ENCODE measurements at regions not wholly inside any gene's neighbourhood (a gene's known extent, or its start where the extent isn't known, plus 50 kb on each side); places are given as distances from the start of the nearest gene placed in this dataset.

GRCh38 chr14:98962118-98962517 is 309.9 kb downstream of the BCL11B start:
- H3K27ac ChIP-seq (ENCODE audit: low read length), result no peak overlapping the region

GRCh38 chr14:98963610-98964009 is 308.4 kb downstream of the BCL11B start:
- Histone ChIP-seq H3K27me3 (ENCODE audit: control insufficient read depth, insufficient read depth, low read length) (peaks cover 11% of the 10 kb centered on the region), H3K27ac (ENCODE audit: low read length) (no peak overlapping the region), H3K9me3 (ENCODE audit: control insufficient read depth, low read depth, low read length) (no peaks in the 10 kb centered on the region), H3K4me1 (ENCODE audit: control insufficient read depth, insufficient read depth, low read length) (no peaks in the 10 kb centered on the region), H3K4me3 (ENCODE audit: low read length) (no peak overlapping the region), H3K36me3 (ENCODE audit: control insufficient read depth, insufficient read depth, low read length) (no peaks in the 10 kb centered on the region)
- WGBS (ENCODE audit: insufficient coverage, low lambda C conversion rate), result no CpG with 5 or more reads among the region's 2 CpGs
- DNase-seq, result no peak

More at GRCh38 chr14:98962118-98962517, 309.9 kb downstream of the BCL11B start:
- H3K36me3 ChIP-seq (ENCODE audit: control insufficient read depth, insufficient read depth, low read length), result no peaks in the 10 kb centered on the region
- H3K4me3 ChIP-seq (ENCODE audit: low read length), result no peak overlapping the region
- H3K4me1 ChIP-seq (ENCODE audit: control insufficient read depth, insufficient read depth, low read length), result no peaks in the 10 kb centered on the region
- H3K9me3 ChIP-seq (ENCODE audit: control insufficient read depth, low read depth, low read length), result no peaks in the 10 kb centered on the region
- DNase-seq, result no peak
- no CpG with 5 or more reads among the region's 12 CpGs for WGBS (ENCODE audit: insufficient coverage, low lambda C conversion rate)
- H3K27me3 ChIP-seq (ENCODE audit: control insufficient read depth, insufficient read depth, low read length), result peaks cover 17% of the 10 kb centered on the region

GRCh38 chr14:98964171-98964570 is 307.8 kb downstream of the BCL11B start:
- Histone ChIP-seq H3K36me3 (ENCODE audit: control insufficient read depth, insufficient read depth, low read length) (no peaks in the 10 kb centered on the region), H3K27me3 (ENCODE audit: control insufficient read depth, insufficient read depth, low read length) (peaks cover 11% of the 10 kb centered on the region), H3K9me3 (ENCODE audit: control insufficient read depth, low read depth, low read length) (no peaks in the 10 kb centered on the region), H3K27ac (ENCODE audit: low read length) (no peak overlapping the region), H3K4me1 (ENCODE audit: control insufficient read depth, insufficient read depth, low read length) (no peaks in the 10 kb centered on the region), H3K4me3 (ENCODE audit: low read length) (no peak overlapping the region)
- no CpG with 5 or more reads among the region's 7 CpGs for WGBS (ENCODE audit: insufficient coverage, low lambda C conversion rate)
- DNase-seq, result no peak

- Histone ChIP-seq H3K27ac (ENCODE audit: low read length) (no peak overlapping the region), H3K27me3 (ENCODE audit: control insufficient read depth, insufficient read depth, low read length) (peaks cover 11% of the 10 kb centered on the region), H3K9me3 (ENCODE audit: control insufficient read depth, low read depth, low read length) (no peaks in the 10 kb centered on the region), H3K36me3 (ENCODE audit: control insufficient read depth, insufficient read depth, low read length) (no peaks in the 10 kb centered on the region), H3K4me1 (ENCODE audit: control insufficient read depth, insufficient read depth, low read length) (no peaks in the 10 kb centered on the region), H3K4me3 (ENCODE audit: low read length) (no peak overlapping the region)
- DNase-seq, result no peak
- WGBS (ENCODE audit: insufficient coverage, low lambda C conversion rate), result no CpG with 5 or more reads among the region's 5 CpGs
Measured at GRCh38 chr14:98965076-98965475, 306.9 kb downstream of the BCL11B start.

GRCh38 chr14:98966016-98966415 is 306.0 kb downstream of the BCL11B start:
- Histone ChIP-seq H3K27me3 (ENCODE audit: control insufficient read depth, insufficient read depth, low read length) (peaks cover 11% of the 10 kb centered on the region), H3K36me3 (ENCODE audit: control insufficient read depth, insufficient read depth, low read length) (no peaks in the 10 kb centered on the region), H3K4me1 (ENCODE audit: control insufficient read depth, insufficient read depth, low read length) (no peaks in the 10 kb centered on the region), H3K27ac (ENCODE audit: low read length) (no peak overlapping the region), H3K4me3 (ENCODE audit: low read length) (no peak overlapping the region), H3K9me3 (ENCODE audit: control insufficient read depth, low read depth, low read length) (no peaks in the 10 kb centered on the region)
- WGBS (ENCODE audit: insufficient coverage, low lambda C conversion rate), result no CpG with 5 or more reads among the region's 3 CpGs
- DNase-seq, result no peak

DNA sequence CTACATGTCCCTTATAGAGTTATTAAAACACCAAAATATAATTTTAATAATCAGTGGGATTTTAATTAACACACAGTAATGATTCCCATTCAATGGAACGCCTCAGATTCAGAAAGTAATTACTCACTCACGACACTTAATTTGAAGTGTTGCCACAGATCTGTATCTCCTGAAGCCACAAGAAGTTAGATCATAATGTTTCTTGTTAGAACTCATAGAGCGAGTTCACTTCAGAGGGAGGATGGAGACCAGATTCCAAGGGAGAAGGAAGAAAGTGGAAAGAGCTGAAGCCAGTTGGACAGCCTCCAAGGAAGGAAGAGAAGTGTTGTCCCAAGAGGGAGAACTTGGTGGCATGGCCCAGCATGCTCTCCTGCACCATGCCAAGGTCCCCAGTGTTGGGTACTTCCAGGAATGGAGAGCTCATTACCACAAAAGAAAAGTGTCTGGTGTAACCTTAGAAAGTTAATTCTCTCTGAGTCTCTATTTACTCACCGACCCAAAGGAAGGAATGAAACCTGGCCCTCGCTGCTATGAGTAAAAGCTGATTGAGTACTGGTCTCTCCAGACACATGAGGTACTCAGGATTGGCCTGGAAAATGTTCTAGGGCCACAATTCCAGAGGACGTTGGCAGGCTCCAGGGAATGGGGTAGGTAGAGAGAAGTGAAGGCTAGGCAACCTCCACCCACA is 305.4 kb downstream of the BCL11B start:
- H3K27ac ChIP-seq (ENCODE audit: low read length), result no peak overlapping the region
- whole genome bisulfite sequencing (ENCODE audit: insufficient coverage, low lambda C conversion rate), result 100% methylated on average over 1 of the region's 6 CpGs
- H3K4me3 ChIP-seq (ENCODE audit: low read length), result no peak overlapping the region
- H3K4me1 ChIP-seq (ENCODE audit: control insufficient read depth, insufficient read depth, low read length), result no peaks in the 10 kb centered on the region
- peaks cover 11% of the 10 kb centered on the region for H3K27me3 ChIP-seq (ENCODE audit: control insufficient read depth, insufficient read depth, low read length)
- H3K9me3 ChIP-seq (ENCODE audit: control insufficient read depth, low read depth, low read length), result no peaks in the 10 kb centered on the region
- no peaks in the 10 kb centered on the region for H3K36me3 ChIP-seq (ENCODE audit: control insufficient read depth, insufficient read depth, low read length)
- DNase-seq, result no peak

DNA sequence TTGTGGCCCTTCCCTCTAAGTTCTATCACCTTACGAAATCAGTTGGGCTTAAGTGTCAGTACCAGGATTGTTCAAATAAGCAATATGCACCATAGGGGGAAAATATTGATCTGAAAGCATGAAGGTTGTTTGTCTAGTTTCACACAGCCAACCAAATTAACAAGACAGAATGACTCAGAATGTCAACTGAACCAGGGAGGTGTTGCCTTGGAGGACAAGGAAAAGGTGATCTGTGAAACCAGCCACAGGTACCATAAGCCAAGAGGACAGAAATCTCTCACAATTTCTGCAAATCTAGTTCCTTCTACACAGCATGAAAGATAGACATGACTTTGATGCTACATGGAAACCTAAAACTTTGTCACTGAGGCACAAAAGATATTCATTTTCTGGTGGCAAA is 297.9 kb downstream of the BCL11B start:
- DNase-seq, result no peak
- WGBS (ENCODE audit: insufficient coverage, low lambda C conversion rate), result no CpG with 5 or more reads among the region's 1 CpG
- Histone ChIP-seq H3K4me3 (ENCODE audit: low read length) (no peak overlapping the region), H3K36me3 (ENCODE audit: control insufficient read depth, insufficient read depth, low read length) (no peaks in the 10 kb centered on the region), H3K9me3 (ENCODE audit: control insufficient read depth, low read depth, low read length) (no peaks in the 10 kb centered on the region), H3K27me3 (ENCODE audit: control insufficient read depth, insufficient read depth, low read length) (no peaks in the 10 kb centered on the region), H3K27ac (ENCODE audit: low read length) (no peak overlapping the region), H3K4me1 (ENCODE audit: control insufficient read depth, insufficient read depth, low read length) (no peaks in the 10 kb centered on the region)

- Histone ChIP-seq H3K4me1 (ENCODE audit: control insufficient read depth, insufficient read depth, low read length) (no peaks in the 10 kb centered on the region), H3K27me3 (ENCODE audit: control insufficient read depth, insufficient read depth, low read length) (no peaks in the 10 kb centered on the region), H3K36me3 (ENCODE audit: control insufficient read depth, insufficient read depth, low read length) (no peaks in the 10 kb centered on the region), H3K27ac (ENCODE audit: low read length) (no peak overlapping the region), H3K4me3 (ENCODE audit: low read length) (no peak overlapping the region), H3K9me3 (ENCODE audit: control insufficient read depth, low read depth, low read length) (no peaks in the 10 kb centered on the region)
- WGBS (ENCODE audit: insufficient coverage, low lambda C conversion rate), result no CpG with 5 or more reads among the region's 3 CpGs
- no peak for DNase-seq
Measured at GRCh38 chr14:98976271-98976670, 295.7 kb downstream of the BCL11B start.

- Histone ChIP-seq H3K27me3 (ENCODE audit: control insufficient read depth, insufficient read depth, low read length) (no peaks in the 10 kb centered on the region), H3K4me1 (ENCODE audit: control insufficient read depth, insufficient read depth, low read length) (no peaks in the 10 kb centered on the region), H3K9me3 (ENCODE audit: control insufficient read depth, low read depth, low read length) (no peaks in the 10 kb centered on the region), H3K4me3 (ENCODE audit: low read length) (no peak overlapping the region), H3K27ac (ENCODE audit: low read length) (no peak overlapping the region), H3K36me3 (ENCODE audit: control insufficient read depth, insufficient read depth, low read length) (no peaks in the 10 kb centered on the region)
- no peak for DNase-seq
Measured at GRCh38 chr14:98977451-98977850, 294.5 kb downstream of the BCL11B start.

GRCh38 chr14:98982986-98983385 is 289.0 kb downstream of the BCL11B start:
- H3K27me3 ChIP-seq (ENCODE audit: control insufficient read depth, insufficient read depth, low read length), result no peaks in the 10 kb centered on the region
- 100% methylated on average over 1 of the region's 8 CpGs for WGBS (ENCODE audit: insufficient coverage, low lambda C conversion rate)
- DNase-seq, result no peak
- no peak overlapping the region for H3K27ac ChIP-seq (ENCODE audit: low read length)
- H3K4me1 ChIP-seq (ENCODE audit: control insufficient read depth, insufficient read depth, low read length), result no peaks in the 10 kb centered on the region
- no peak overlapping the region for H3K4me3 ChIP-seq (ENCODE audit: low read length)
- H3K36me3 ChIP-seq (ENCODE audit: control insufficient read depth, insufficient read depth, low read length), result no peaks in the 10 kb centered on the region
- H3K9me3 ChIP-seq (ENCODE audit: control insufficient read depth, low read depth, low read length), result no peaks in the 10 kb centered on the region

DNA sequence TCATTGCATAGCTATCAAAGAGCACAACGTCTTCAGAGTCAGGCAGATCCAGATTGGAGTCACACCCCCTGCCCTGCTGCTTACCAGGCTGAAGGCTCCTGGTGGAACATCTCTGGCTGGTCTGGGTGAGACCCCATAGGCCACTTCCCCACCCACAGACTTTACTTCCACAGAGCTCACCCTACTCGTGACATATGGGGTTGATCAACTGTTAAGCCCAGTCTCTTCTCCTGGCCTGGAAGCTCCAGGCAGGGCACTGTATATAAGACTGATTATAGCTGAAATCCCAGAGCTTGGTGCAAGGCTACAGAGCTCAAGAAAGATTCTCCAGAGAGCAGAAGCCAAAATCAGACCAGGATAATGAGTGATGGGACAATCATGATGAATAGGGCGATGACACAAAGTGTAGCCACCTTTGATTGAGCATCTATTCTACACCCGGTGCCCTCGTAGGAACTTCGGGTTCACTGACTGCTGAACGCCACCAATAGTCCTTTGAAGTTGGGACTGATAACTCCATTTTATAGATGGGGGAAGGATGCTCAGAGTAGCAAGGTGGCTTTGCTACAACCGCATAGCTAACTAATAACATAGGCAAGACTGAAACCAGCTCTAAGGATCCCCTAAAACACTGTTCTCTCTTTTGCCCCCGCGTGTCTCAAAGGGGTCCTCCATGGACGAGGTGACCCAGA is 287.8 kb downstream of the BCL11B start:
- Histone ChIP-seq H3K27me3 (ENCODE audit: control insufficient read depth, insufficient read depth, low read length) (no peaks in the 10 kb centered on the region), H3K27ac (ENCODE audit: low read length) (no peak overlapping the region), H3K36me3 (ENCODE audit: control insufficient read depth, insufficient read depth, low read length) (no peaks in the 10 kb centered on the region), H3K4me1 (ENCODE audit: control insufficient read depth, insufficient read depth, low read length) (no peaks in the 10 kb centered on the region), H3K4me3 (ENCODE audit: low read length) (no peak overlapping the region), H3K9me3 (ENCODE audit: control insufficient read depth, low read depth, low read length) (no peaks in the 10 kb centered on the region)
- DNase-seq, result no peak
- no CpG with 5 or more reads among the region's 11 CpGs for WGBS (ENCODE audit: insufficient coverage, low lambda C conversion rate)
